MG63 (cell line): ENCODE measurements at regions not wholly inside any gene's neighbourhood (a gene's known extent, or its start where the extent isn't known, plus 50 kb on each side); places are given as distances from the start of the nearest gene placed in this dataset.
"Not testable (repeated sequence)": the region's sequence is repeated elsewhere in the genome, so short reads cannot be mapped to it uniquely, and the experiment has no call there.

Source experiments
- DNase-seq: peaks from one replicate; pipeline ENCODE4 v3.0.0-alpha.2; 2020
- H3K27me3 ChIP-seq: fragments of 250-450 bp; sonication (Bioruptor Pico); 2 replicates; pipeline ENCODE4 v1.5.1; 2020; ENCODE audit warnings: mild to moderate bottlenecking, moderate library complexity
- H3K36me3 ChIP-seq: fragments of 250-450 bp; sonication (Bioruptor Pico); 2 replicates; pipeline ENCODE4 v1.5.1; 2020; ENCODE audit warnings: mild to moderate bottlenecking, moderate library complexity
- H3K4me3 ChIP-seq: fragments of 250-450 bp; sonication (Bioruptor Pico); 2 replicates; pipeline ENCODE4 v1.5.1; 2020; ENCODE audit warnings: mild to moderate bottlenecking, moderate library complexity
- H3K9me3 ChIP-seq: fragments of 250-450 bp; sonication (Bioruptor Pico); 2 replicates; pipeline ENCODE4 v1.5.1; 2020; ENCODE audit warnings: mild to moderate bottlenecking, moderate library complexity

- no peak overlapping the region for H3K4me3 ChIP-seq
- H3K27me3 ChIP-seq = no peaks in the 10 kb centered on the region
- H3K36me3 ChIP-seq = no peaks in the 10 kb centered on the region
- H3K9me3 ChIP-seq = no peaks in the 10 kb centered on the region
- no peak for DNase-seq
These were observed 596.5 kb upstream of the KLF12 start for GRCh38 chr13:74730556-74731331.

DNA sequence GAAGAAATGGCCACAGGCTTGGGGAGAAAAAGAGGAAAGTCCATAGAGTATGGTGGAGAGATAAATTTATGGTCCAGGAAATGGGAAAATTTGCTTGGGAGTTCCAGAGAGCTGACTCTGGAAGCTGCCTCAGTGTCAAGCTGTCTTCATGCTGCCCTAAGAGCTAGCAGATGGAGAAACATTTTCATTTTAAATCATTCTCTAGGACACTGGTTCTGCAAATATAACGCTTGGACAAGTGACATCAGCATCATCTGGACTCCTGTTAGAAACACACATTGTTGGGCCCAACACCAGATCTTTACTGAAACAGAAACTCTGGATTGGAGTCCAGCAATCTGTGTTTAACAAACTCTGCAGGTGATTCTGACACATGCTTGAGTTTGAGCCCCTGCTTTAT is 592.0 kb upstream of the KLF12 start:
- DNase-seq = no peak
- H3K27me3 ChIP-seq = no peaks in the 10 kb centered on the region
- no peaks in the 10 kb centered on the region for H3K36me3 ChIP-seq
- no peak overlapping the region for H3K4me3 ChIP-seq
- H3K9me3 ChIP-seq = no peaks in the 10 kb centered on the region

DNA sequence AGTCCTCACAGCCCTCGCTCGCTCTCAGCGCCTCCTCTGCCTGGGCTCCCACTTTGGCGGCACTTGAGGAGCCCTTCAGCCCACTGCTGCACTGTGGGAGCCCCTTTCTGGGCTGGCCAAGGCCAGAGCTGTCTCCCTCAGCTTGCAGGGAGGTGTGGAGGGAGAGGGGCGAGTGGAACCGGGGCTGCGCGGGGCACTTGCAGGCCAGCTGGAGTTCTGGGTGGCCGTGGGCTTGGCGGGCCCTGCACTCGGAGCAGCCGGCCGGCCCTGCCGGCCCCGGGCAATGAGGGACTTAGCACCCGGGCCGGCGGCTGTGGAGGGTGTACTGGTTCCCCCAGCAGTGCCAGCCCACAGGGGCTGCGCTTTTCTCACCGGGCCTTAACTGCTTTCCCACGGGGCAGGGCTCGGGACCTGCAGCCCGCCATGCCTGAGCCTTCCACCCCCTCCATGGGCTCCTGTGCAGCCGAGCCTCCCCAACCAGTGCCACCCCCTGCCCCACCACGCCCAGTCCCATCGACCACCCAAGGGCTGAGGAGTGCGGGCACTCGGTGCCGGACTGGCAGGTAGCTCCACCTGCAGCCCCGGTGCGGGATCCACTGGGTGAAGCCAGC is 584.1 kb upstream of the KLF12 start:
- H3K9me3 ChIP-seq, H3K4me3 ChIP-seq, H3K27me3 ChIP-seq, H3K36me3 ChIP-seq, DNase-seq: not testable (repeated sequence)

GRCh38 chr13:74715718-74716117 is 581.5 kb upstream of the KLF12 start:
- Histone ChIP-seq H3K4me3 (no peak overlapping the region), H3K36me3 (no peaks in the 10 kb centered on the region), H3K9me3 (no peaks in the 10 kb centered on the region), H3K27me3 (no peaks in the 10 kb centered on the region)
- no peak for DNase-seq

DNA sequence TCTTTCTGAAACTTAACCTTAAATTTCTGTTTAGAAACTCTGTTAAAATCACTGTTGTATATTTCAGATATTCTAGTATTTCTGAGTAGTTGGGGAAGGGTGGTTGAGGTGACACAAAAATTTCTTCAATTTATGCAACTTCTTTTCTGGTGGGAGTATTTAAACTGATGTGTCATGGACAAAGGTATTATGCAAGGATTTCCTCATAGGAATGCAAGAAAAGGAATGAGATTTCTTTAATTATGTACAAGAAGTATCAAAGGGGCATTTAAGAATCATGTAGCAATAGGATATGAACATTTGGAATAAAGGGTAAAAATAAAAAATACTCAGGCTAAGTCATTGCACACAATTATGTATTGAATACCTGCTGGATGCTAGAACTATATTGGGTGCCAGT is 575.8 kb upstream of the KLF12 start:
- Histone ChIP-seq H3K9me3 (no peaks in the 10 kb centered on the region), H3K27me3 (no peaks in the 10 kb centered on the region)
- no peak for DNase-seq

DNA sequence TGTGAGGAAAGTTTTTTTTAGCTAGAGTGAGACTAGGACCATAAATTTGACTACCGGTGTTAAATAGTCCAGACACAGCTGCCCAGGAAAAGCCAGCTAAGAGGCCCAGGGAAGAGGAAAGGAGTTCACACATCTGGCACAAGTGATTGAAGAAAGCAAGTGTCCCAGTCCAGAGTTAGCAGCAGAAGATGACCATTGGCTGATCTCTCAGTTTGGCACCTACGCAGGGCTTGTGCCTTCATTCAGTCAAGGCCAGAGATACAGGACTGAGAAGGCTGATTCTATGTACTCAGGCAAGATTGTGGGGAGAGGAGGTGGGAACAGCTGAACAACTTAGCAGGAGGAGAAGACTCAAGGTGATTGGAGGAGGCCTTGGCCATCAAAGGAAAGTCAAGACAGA is 575.0 kb upstream of the KLF12 start:
- DNase-seq = no peak
- Histone ChIP-seq H3K27me3 (no peaks in the 10 kb centered on the region), H3K4me3 (no peak overlapping the region), H3K9me3 (no peaks in the 10 kb centered on the region), H3K36me3 (no peaks in the 10 kb centered on the region)

More for the DNA sequence above, 575.8 kb upstream of the KLF12 start:
- Histone ChIP-seq H3K36me3 (no peaks in the 10 kb centered on the region), H3K4me3 (no peak overlapping the region)

DNA sequence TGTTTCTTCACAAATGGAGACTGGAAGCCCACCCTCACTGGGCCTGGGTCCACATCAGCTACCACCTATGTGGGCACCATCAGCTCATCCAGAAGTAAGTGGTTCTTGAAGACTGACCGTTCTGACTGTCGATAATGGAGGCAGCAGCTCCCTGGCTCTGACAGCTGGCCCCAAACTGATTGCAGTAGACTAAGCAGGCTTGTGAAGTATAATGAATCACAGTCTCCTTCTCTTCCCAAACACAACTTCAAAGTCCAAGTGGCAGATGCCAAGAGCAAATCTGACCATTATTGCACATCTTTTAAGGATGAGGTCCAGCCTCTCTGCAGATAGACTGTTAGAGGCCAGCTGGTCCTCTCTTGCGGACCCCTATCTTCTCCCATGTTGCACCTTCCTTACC is 574.4 kb upstream of the KLF12 start:
- H3K27me3 ChIP-seq = no peaks in the 10 kb centered on the region
- no peak for DNase-seq

GRCh38 chr13:74707291-74707690 is 573.1 kb upstream of the KLF12 start:
- no peaks in the 10 kb centered on the region for H3K27me3 ChIP-seq
- DNase-seq = no peak
- H3K36me3 ChIP-seq = no peaks in the 10 kb centered on the region
- no peaks in the 10 kb centered on the region for H3K9me3 ChIP-seq
- no peak overlapping the region for H3K4me3 ChIP-seq

More for the DNA sequence above, 574.4 kb upstream of the KLF12 start:
- Histone ChIP-seq H3K36me3 (no peaks in the 10 kb centered on the region), H3K4me3 (no peak overlapping the region), H3K9me3 (no peaks in the 10 kb centered on the region)

GRCh38 chr13:74706801-74707200 is 572.6 kb upstream of the KLF12 start:
- Histone ChIP-seq H3K4me3 (no peak overlapping the region), H3K9me3 (no peaks in the 10 kb centered on the region), H3K36me3 (no peaks in the 10 kb centered on the region), H3K27me3 (no peaks in the 10 kb centered on the region)
- no peak for DNase-seq

GRCh38 chr13:74705438-74705837 is 571.2 kb upstream of the KLF12 start:
- Histone ChIP-seq H3K27me3 (no peaks in the 10 kb centered on the region), H3K36me3 (no peaks in the 10 kb centered on the region), H3K9me3 (no peaks in the 10 kb centered on the region), H3K4me3 (no peak overlapping the region)
- DNase-seq = no peak

- no peak for DNase-seq
- Histone ChIP-seq H3K4me3 (no peak overlapping the region), H3K27me3 (no peaks in the 10 kb centered on the region), H3K9me3 (no peaks in the 10 kb centered on the region), H3K36me3 (no peaks in the 10 kb centered on the region)
These were observed 569.7 kb upstream of the KLF12 start for GRCh38 chr13:74703855-74704387.

- H3K4me3 ChIP-seq = no peak overlapping the region
- H3K9me3 ChIP-seq = no peaks in the 10 kb centered on the region
- H3K27me3 ChIP-seq = no peaks in the 10 kb centered on the region
- no peaks in the 10 kb centered on the region for H3K36me3 ChIP-seq
- no peak for DNase-seq
These were observed 562.1 kb upstream of the KLF12 start for GRCh38 chr13:74696148-74696922.

DNA sequence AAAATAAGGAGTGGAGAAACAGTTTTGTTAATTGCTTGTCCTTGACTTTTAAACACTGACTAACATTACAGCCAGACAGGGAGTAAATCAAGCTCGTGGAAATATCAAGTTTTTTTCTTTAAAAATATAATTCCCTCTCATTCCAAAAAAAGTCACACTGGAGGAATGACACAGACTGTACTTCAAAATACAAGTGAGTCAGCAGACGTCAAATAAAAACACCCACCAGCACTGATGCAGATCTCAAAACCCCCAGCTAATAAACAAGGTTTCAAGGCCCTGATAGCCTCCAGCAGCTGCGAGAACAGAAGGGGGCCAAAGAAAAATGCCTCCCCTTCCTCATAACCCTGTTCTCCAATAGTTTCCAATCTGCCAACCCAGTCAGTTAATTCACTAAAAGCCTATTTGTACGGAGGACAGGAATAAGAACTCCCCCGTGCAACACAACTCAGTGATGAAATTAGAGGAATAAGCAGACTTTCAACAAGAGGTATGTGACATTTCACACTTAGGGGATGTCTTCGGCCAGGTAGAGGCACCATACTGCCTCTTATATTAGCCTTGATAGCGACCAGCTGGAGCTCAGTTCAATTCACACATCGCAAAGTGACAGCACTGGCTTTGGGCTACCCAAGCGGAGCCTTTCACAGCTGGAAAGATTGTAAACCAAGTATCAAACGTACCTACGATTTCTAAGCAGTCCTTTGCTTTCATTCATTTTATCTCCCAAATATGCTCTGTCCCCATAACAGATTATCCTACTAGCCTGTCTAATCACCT is 561.0 kb upstream of the KLF12 start:
- DNase-seq = no peak
- H3K9me3 ChIP-seq = no peaks in the 10 kb centered on the region

GRCh38 chr13:74687442-74688182 is 553.4 kb upstream of the KLF12 start:
- no peaks in the 10 kb centered on the region for H3K36me3 ChIP-seq
- no peaks in the 10 kb centered on the region for H3K27me3 ChIP-seq
- H3K9me3 ChIP-seq = no peaks in the 10 kb centered on the region
- H3K4me3 ChIP-seq = no peak overlapping the region
- no peak for DNase-seq

More for the DNA sequence above, 561.0 kb upstream of the KLF12 start:
- Histone ChIP-seq H3K27me3 (no peaks in the 10 kb centered on the region), H3K36me3 (no peaks in the 10 kb centered on the region), H3K4me3 (no peak overlapping the region)

DNA sequence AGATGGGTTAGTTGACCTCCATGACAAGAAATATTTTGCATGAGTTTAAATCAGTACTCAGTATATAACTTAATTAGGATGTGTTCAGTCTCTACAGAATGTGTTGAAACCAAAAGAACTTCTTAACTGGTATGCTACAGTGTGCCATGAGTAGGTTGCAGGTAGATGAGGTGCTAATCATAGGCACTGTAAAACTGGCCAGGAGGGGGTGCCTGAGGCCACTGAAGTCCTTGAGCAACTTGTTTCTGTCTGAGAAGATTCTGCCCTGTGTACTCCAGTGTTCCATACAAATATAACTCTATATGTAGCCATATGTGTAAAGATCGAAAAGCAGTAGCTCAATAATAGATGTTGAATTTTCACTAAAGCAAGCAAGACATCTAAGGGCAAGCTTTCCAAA is 549.2 kb upstream of the KLF12 start:
- DNase-seq = no peak
- Histone ChIP-seq H3K4me3 (no peak overlapping the region), H3K9me3 (no peaks in the 10 kb centered on the region), H3K36me3 (no peaks in the 10 kb centered on the region), H3K27me3 (no peaks in the 10 kb centered on the region)

GRCh38 chr13:74682746-74683145 is 548.5 kb upstream of the KLF12 start:
- DNase-seq = no peak
- H3K36me3 ChIP-seq = no peaks in the 10 kb centered on the region
- no peaks in the 10 kb centered on the region for H3K9me3 ChIP-seq
- H3K27me3 ChIP-seq = no peaks in the 10 kb centered on the region
- no peak overlapping the region for H3K4me3 ChIP-seq
